Psoas muscle (tissue), 7 donors: ENCODE measurements at regions not wholly inside any gene's neighbourhood (a gene's known extent, or its start where the extent isn't known, plus 50 kb on each side); places are given as distances from the start of the nearest gene placed in this dataset.

Experiments used
- ATAC-seq, 4 donors: fragments of 200-7000 bp; cut with Tn5 transposase; one replicate each; pipeline ENCODE4 v1.9.1; 2020; ENCODE audit warnings: moderate library complexity in 3 of 4, mild to moderate bottlenecking in 2 of 4
- DNase-seq, 2 donors: peaks; one replicate each; pipeline ENCODE4 v3.0.0-alpha.2; 2020
- H3K27ac ChIP-seq: fragments of 200-600 bp; one replicate; pipeline ENCODE4 v1.8.0; 2022
- H3K27me3 ChIP-seq, 3 donors: fragments of 200-600 bp in 1 of 3; one replicate each; pipeline versions ENCODE4 v1.6.1 to v1.8.0; 2013 to 2022; ENCODE audit warnings: low read length in 2 of 3, mild to moderate bottlenecking in 2 of 3, moderate library complexity in 1 of 3; ENCODE audit not compliant: insufficient read depth in 3 of 3
- H3K36me3 ChIP-seq, 2 donors: fragments of 200-600 bp in 1 of 2; one replicate each; pipeline versions ENCODE4 v1.6.1 to v1.8.0; 2013 to 2022; ENCODE audit warnings: low read depth in 1 of 2, mild to moderate bottlenecking in 1 of 2, moderate library complexity in 1 of 2; ENCODE audit not compliant: insufficient read depth in 1 of 2
- H3K4me1 ChIP-seq: fragments of 200-600 bp; one replicate; pipeline ENCODE4 v1.8.0; 2022
- H3K4me3 ChIP-seq: fragments of 200-600 bp; one replicate; pipeline ENCODE4 v1.8.0; 2022; ENCODE audit warnings: mild to moderate bottlenecking
- H3K9me3 ChIP-seq: fragments of 200-600 bp; one replicate; pipeline ENCODE4 v1.8.0; 2022
- WGBS, 3 donors: extraction: QIAGEN DNeasy Blood & Tissue Kit; methylation state at CpG; one replicate each; pipeline versions ENCODE4 v1.1.6 to v1.1.7; 2013; 5-methylcytosine and 5-hydroxymethylcytosine counted together
- intact Hi-C, 2 donors: fragments of 100-400 bp; cut with DNase I; formaldehyde crosslinking; loops; one replicate each; pipeline versions ENCODE4 v1.11.0 to v1.14.2; 2022
- TF ChIP-seq, protein P1 (sequence below): fragments of 200-600 bp; IDR thresholded peaks from one replicate; pipeline ENCODE4 v1.8.0; 2022; ENCODE audit warnings: antibody characterized with exemption
- donor health status: healthy with polysubstance abuse.
- donor health status: DM: no; HTN: no; CAD: no; lungs with moderate emphysema.
- donor health status: Bipolar disorder and iron deficiency.
- donor health status: healthy.
- donor health status: DM: yes; HTN: yes; CAD: no.
- donor health status: DM: no; HTN: no; CAD: no.
- donor health status: DM: yes; HTN: yes; CAD: no.

- WGBS, 3 donors: 85 to 92% (median 86%) methylated on average over 1 of the region's 1 CpG
- intact Hi-C loops: no loop called here
- H3K4me1 ChIP-seq: no peaks in the 10 kb centered on the region
- no peaks in the 10 kb centered on the region for H3K27me3 ChIP-seq
- ATAC-seq: no peak
- no peaks in the 10 kb centered on the region for H3K9me3 ChIP-seq
- no peaks in the 10 kb centered on the region for H3K36me3 ChIP-seq
- H3K4me3 ChIP-seq: no peak overlapping the region
- no peak overlapping the region for H3K27ac ChIP-seq
- TF ChIP-seq, protein P1, sequence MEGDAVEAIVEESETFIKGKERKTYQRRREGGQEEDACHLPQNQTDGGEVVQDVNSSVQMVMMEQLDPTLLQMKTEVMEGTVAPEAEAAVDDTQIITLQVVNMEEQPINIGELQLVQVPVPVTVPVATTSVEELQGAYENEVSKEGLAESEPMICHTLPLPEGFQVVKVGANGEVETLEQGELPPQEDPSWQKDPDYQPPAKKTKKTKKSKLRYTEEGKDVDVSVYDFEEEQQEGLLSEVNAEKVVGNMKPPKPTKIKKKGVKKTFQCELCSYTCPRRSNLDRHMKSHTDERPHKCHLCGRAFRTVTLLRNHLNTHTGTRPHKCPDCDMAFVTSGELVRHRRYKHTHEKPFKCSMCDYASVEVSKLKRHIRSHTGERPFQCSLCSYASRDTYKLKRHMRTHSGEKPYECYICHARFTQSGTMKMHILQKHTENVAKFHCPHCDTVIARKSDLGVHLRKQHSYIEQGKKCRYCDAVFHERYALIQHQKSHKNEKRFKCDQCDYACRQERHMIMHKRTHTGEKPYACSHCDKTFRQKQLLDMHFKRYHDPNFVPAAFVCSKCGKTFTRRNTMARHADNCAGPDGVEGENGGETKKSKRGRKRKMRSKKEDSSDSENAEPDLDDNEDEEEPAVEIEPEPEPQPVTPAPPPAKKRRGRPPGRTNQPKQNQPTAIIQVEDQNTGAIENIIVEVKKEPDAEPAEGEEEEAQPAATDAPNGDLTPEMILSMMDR: no peak
- no peak for DNase-seq
Observed at GRCh38 chr18:30086351-30086750, 956.2 kb downstream of the DSC3 start.

GRCh38 chr18:30081122-30081521 lies 961.4 kb downstream of the DSC3 start:
- Histone ChIP-seq H3K27ac (no peak overlapping the region), H3K36me3 (no peaks in the 10 kb centered on the region), H3K4me1 (no peaks in the 10 kb centered on the region), H3K4me3 (no peak overlapping the region), H3K27me3 (no peaks in the 10 kb centered on the region), H3K9me3 (peaks cover 2% of the 10 kb centered on the region)
- intact Hi-C loops: no loop called here
- ATAC-seq: no peak
- TF ChIP-seq, protein P1: no peak
- no peak for DNase-seq

DNA sequence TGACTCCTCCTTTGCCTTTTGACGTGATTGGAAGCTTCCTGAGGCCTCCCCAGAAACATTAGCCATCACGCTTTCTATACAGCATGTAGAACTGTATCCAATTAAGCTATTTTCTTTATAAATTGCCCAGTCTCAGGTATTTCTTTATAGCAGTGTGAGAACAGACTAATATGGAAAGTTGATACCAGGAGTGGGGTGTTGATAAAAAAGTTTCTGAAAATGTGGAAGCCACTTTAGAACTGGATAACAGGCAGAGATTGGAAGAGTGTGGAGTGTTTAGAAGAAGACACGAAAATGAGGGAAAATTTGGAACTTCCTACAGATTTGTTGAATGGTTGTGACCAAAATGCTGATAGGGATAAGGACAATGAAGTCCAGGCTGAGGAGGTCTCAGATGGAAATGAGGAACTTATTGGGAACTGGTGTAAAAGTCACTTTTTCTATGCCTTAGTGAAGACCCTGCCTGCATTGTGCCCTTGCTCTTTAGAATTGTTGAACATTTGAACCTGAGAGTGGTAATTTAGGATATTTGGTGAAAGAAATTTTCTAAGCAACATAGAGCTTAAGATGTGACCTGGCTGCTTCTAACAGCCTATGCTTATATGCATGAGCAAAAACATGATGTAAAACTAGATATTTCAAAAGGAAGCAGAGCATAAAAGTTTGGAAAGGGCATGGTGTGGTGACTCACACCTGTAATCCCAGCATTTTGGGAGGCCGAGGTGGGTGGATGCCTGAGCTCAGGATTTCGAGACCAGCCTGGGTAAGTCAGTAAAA lies 969.7 kb downstream of the DSC3 start:
- ATAC-seq: no peak

DNA sequence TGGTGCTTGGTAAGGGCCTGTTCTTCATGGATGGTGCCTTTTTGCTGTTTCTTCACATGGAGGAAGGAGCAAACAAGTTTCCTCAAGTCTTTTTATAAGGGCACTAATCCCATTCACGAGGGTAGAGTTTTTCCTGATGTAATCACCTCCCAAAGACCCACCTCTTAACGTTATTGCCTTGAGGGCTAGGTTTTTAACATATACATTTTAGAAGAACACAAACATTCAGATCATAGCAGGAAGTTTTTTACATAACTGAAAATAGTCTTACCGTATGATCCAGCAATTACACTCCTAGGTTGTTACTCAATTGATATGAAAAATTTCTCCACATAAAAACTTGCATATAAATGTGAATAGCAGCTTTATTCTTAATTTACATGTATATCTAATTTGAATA lies 976.3 kb downstream of the DSC3 start:
- no peaks in the 10 kb centered on the region for H3K4me1 ChIP-seq
- no peak for ATAC-seq
- DNase-seq: no peak
- WGBS, 3 donors: 57 to 61% (median 59%) methylated on average over 3 of the region's 3 CpGs
- no peaks in the 10 kb centered on the region for H3K27me3 ChIP-seq
- no peak overlapping the region for H3K4me3 ChIP-seq
- H3K9me3 ChIP-seq: no peaks in the 10 kb centered on the region
- TF ChIP-seq, protein P1: no peak
- H3K27ac ChIP-seq: no peak overlapping the region
- H3K36me3 ChIP-seq: no peaks in the 10 kb centered on the region
- intact Hi-C loops: no loop called here

More for the DNA sequence above, 969.7 kb downstream of the DSC3 start:
- peaks cover 9% of the 10 kb centered on the region for H3K9me3 ChIP-seq
- no peak overlapping the region for H3K4me3 ChIP-seq
- intact Hi-C loops: no loop called here
- no peaks in the 10 kb centered on the region for H3K36me3 ChIP-seq
- no peak overlapping the region for H3K27ac ChIP-seq
- TF ChIP-seq, protein P1: no peak
- 63 to 72% (median 64%) methylated on average over 5 of the region's 5 CpGs for WGBS, 3 donors
- no peaks in the 10 kb centered on the region for H3K4me1 ChIP-seq
- no peaks in the 10 kb centered on the region for H3K27me3 ChIP-seq
- no peak for DNase-seq

DNA sequence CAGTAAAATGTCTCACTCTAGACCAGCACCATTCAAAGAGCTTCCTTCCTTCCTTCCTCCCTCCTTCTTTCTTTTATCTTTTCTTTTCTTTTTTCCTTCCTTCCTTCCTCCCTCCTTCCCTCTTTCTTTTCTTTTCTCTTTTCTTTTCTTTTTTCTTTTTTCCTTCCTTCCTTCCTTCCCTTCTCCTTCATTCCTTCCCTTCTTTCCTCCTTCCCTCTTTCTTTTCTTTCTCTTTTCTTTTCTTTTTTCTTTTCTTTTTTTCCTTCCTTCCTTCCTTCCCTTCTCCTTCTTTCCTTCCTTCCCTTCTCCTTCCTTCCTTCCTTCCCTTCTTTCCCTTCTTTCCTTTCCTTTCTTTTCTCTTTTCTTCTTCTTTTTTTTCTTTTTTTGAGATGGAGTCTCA lies 985.1 kb downstream of the DSC3 start:
- ATAC-seq: no peak
- DNase-seq: no peak
- TF ChIP-seq, protein P1: no peak
- H3K27me3 ChIP-seq: no peaks in the 10 kb centered on the region
- H3K4me3 ChIP-seq: no peak overlapping the region
- no peaks in the 10 kb centered on the region for H3K4me1 ChIP-seq
- no peak overlapping the region for H3K27ac ChIP-seq
- intact Hi-C loops: no loop called here
- H3K36me3 ChIP-seq: no peaks in the 10 kb centered on the region
- H3K9me3 ChIP-seq: no peaks in the 10 kb centered on the region
